Activated CD4-positive, alpha-beta memory T cell treated with anti-CD3 and anti-CD28 coated beads, Interleukin-2, amount 10 ng/mL, durations not matched to agents 7 days and 5 days (primary cell): ENCODE measurements at regions not wholly inside any gene's neighbourhood (a gene's known extent, or its start where the extent isn't known, plus 50 kb on each side); places are given as distances from the start of the nearest gene placed in this dataset.
"Not testable (repeated sequence)": the region's sequence is repeated elsewhere in the genome, so short reads cannot be mapped to it uniquely, and the experiment has no call there.

Experiments
- CTCF ChIA-PET: fragments of 350-600 bp; sonication (Branson Sonifier 250); formaldehyde crosslinking; loops from one replicate; lab custom pipeline; 2021; ENCODE audit warnings: antibody characterized with exemption, inconsistent platforms; lab: Charles Lee
- POLR2A ChIA-PET: fragments of 350-600 bp; sonication (Branson Sonifier 250); formaldehyde crosslinking; loops from one replicate; lab custom pipeline; 2021; ENCODE audit warnings: antibody characterized with exemption; lab: Charles Lee
- DNase-seq: peaks from one replicate; pipeline ENCODE4 v3.0.0-alpha.2; 2020
- H3K27ac Mint-ChIP-seq: one replicate; pipeline ENCODE4 v1.8.0; 2021; ENCODE audit warnings: mild to moderate bottlenecking, mixed read lengths
- H3K27me3 Mint-ChIP-seq: one replicate; pipeline ENCODE4 v1.8.0; 2021; ENCODE audit warnings: mixed read lengths
- H3K36me3 Mint-ChIP-seq: one replicate; pipeline ENCODE4 v1.8.0; 2021; ENCODE audit warnings: low read depth, mixed read lengths
- H3K4me1 Mint-ChIP-seq: one replicate; pipeline ENCODE4 v1.8.0; 2021; ENCODE audit warnings: mixed read lengths
- H3K4me3 Mint-ChIP-seq: one replicate; pipeline ENCODE4 v1.8.0; 2021; ENCODE audit warnings: mild to moderate bottlenecking, mixed read lengths
- H3K9me3 Mint-ChIP-seq: one replicate; pipeline ENCODE4 v1.8.0; 2021; ENCODE audit warnings: mixed read lengths

DNA sequence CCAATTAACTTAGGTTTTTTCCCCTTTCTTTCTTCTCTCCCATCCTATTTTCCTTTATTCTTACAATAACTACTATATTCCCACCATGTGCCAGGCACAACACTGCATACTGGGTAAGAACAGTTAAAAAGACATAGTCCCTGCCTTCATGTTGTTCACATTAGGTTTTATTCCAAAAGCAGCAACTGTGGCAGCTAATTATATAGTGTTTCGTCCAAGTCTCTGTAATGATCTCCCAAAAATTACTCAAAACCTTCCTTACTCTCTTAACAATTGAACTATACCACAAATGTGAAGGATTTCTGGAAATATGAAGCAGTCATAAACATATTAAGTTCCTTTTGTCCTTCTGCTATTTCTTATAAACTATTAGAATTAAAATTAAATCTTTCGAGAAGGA, 184.1 kb upstream of the C11orf58 start:
- H3K4me1 Mint-ChIP-seq: no peaks in the 10 kb centered on the region
- ChIA-PET CTCF (no interaction called here), POLR2A (no interaction called here)
- no peaks in the 10 kb centered on the region for H3K9me3 Mint-ChIP-seq
- no peak overlapping the region for H3K27ac Mint-ChIP-seq
- no peak overlapping the region for H3K4me3 Mint-ChIP-seq
- H3K36me3 Mint-ChIP-seq: no peaks in the 10 kb centered on the region
- no peaks in the 10 kb centered on the region for H3K27me3 Mint-ChIP-seq
- DNase-seq: no peak

DNA sequence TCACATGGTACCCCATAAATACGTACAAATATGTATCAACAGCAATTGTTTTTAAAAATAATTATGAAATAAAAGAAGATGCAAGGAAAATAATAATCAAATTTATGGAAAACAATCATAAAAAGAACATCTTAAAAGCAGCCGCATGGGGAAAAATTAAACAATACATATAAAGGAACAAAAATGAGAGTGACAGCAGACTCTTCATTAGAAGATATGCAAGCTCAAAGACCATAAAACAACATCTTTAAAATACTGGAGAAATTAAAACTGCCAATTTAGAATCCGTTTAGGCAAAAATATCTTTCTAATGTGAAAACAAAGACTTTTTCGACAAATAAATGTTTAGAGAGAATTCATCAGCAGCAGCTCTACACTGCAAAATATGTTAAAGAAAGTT, 190.6 kb upstream of the C11orf58 start:
- no peak for DNase-seq
- H3K27ac Mint-ChIP-seq: no peak overlapping the region
- H3K4me1 Mint-ChIP-seq: no peaks in the 10 kb centered on the region
- ChIA-PET POLR2A (no interaction called here), CTCF (no interaction called here)
- H3K36me3 Mint-ChIP-seq: no peaks in the 10 kb centered on the region
- no peak overlapping the region for H3K4me3 Mint-ChIP-seq
- no peaks in the 10 kb centered on the region for H3K9me3 Mint-ChIP-seq
- no peaks in the 10 kb centered on the region for H3K27me3 Mint-ChIP-seq

- no peak for DNase-seq
- Mint-ChIP-seq H3K9me3 (no peaks in the 10 kb centered on the region), H3K27me3 (no peaks in the 10 kb centered on the region), H3K4me3 (no peak overlapping the region), H3K27ac (no peak overlapping the region), H3K4me1 (no peaks in the 10 kb centered on the region), H3K36me3 (no peaks in the 10 kb centered on the region)
- POLR2A ChIA-PET: no interaction called here
- CTCF ChIA-PET: no interaction called here
Measured at GRCh38 chr11:16543642-16544041, 187.3 kb upstream of the SOX6 start.

- no peaks in the 10 kb centered on the region for H3K27me3 Mint-ChIP-seq
- no peak overlapping the region for H3K4me3 Mint-ChIP-seq
- H3K27ac Mint-ChIP-seq: no peak overlapping the region
- DNase-seq: no peak
- ChIA-PET CTCF (no interaction called here), POLR2A (no interaction called here)
- no peaks in the 10 kb centered on the region for H3K4me1 Mint-ChIP-seq
- no peaks in the 10 kb centered on the region for H3K9me3 Mint-ChIP-seq
- H3K36me3 Mint-ChIP-seq: no peaks in the 10 kb centered on the region
Measured at GRCh38 chr11:16542353-16542752, 186.0 kb upstream of the SOX6 start.

GRCh38 chr11:16536513-16536912, 180.2 kb upstream of the SOX6 start:
- no peak overlapping the region for H3K4me3 Mint-ChIP-seq
- ChIA-PET CTCF (no interaction called here), POLR2A (no interaction called here)
- DNase-seq: no peak
- no peak overlapping the region for H3K27ac Mint-ChIP-seq
- peaks cover 3% of the 10 kb centered on the region for H3K9me3 Mint-ChIP-seq
- no peaks in the 10 kb centered on the region for H3K4me1 Mint-ChIP-seq
- no peaks in the 10 kb centered on the region for H3K36me3 Mint-ChIP-seq
- no peaks in the 10 kb centered on the region for H3K27me3 Mint-ChIP-seq

DNA sequence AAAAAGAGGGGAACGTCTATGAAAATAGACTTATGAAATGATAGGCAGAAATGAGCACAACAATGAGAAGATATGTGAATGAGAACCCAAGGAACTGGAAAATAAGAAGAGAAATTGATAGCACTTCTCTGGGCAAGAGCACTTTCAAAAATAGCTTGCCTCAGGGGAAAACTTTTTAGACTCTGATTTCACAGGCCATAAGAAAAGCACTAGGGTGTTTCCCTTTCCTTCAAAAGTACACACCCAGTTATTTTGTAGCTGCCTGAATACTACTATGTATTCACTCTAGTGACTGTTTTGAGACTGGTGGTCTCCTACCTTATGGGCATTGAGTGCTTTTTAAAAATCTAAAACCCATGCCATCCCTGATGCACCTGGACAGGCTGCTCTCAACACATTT, 172.3 kb upstream of the SOX6 start:
- Mint-ChIP-seq H3K27ac (no peak overlapping the region), H3K9me3 (no peaks in the 10 kb centered on the region), H3K4me1 (no peaks in the 10 kb centered on the region), H3K4me3 (no peak overlapping the region), H3K36me3 (no peaks in the 10 kb centered on the region), H3K27me3 (no peaks in the 10 kb centered on the region)
- CTCF ChIA-PET: no interaction called here
- no peak for DNase-seq
- POLR2A ChIA-PET: no interaction called here

DNA sequence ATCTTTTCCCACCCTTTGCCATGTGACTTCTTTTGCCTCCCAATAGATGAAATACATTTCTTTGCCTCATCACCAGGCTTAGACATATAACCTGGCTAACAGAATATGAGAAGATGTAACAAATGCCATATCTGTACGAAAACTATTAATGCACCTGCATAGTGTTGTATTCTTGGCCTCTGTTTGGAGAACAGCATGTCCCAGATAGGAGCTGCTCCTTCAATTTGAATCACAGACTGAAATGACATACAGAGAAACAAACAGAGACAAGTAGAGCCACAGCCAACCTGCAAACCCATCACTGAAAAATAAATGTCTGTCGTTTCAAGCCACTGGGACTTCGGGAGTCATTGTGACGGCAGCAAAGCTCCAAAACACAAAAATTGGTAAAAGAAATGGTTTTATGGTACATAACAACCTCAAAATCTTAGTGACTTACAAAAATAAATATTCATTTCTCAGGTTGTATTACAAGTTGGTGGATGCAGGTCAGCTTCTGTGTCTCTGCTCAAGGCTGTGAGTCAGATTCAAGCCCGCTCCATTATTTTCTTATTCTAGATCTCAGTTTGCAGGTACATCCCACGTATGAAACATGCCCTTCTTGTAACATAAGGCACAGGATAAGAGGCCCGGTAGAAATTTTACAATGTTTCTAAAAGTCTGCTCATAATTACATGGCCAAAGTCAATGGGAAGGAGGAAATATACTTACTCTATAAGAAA, 171.3 kb upstream of the SOX6 start:
- Mint-ChIP-seq H3K9me3 (peaks cover under 1% of the 10 kb centered on the region), H3K27ac (no peak overlapping the region), H3K36me3 (no peaks in the 10 kb centered on the region), H3K4me1 (no peaks in the 10 kb centered on the region), H3K4me3 (no peak overlapping the region), H3K27me3 (no peaks in the 10 kb centered on the region)
- ChIA-PET CTCF (no interaction called here), POLR2A (no interaction called here)
- no peak for DNase-seq

- H3K4me1 Mint-ChIP-seq: no peaks in the 10 kb centered on the region
- no peak overlapping the region for H3K4me3 Mint-ChIP-seq
- no peak overlapping the region for H3K27ac Mint-ChIP-seq
- H3K27me3 Mint-ChIP-seq: no peaks in the 10 kb centered on the region
- H3K9me3 Mint-ChIP-seq: peaks cover 2% of the 10 kb centered on the region
- DNase-seq: no peak
- H3K36me3 Mint-ChIP-seq: no peaks in the 10 kb centered on the region
- CTCF ChIA-PET: no interaction called here
- POLR2A ChIA-PET: no interaction called here
Measured at GRCh38 chr11:16526947-16527346, 170.6 kb upstream of the SOX6 start.

- CTCF ChIA-PET, H3K36me3 Mint-ChIP-seq, H3K4me1 Mint-ChIP-seq, H3K27me3 Mint-ChIP-seq, H3K9me3 Mint-ChIP-seq, H3K4me3 Mint-ChIP-seq, POLR2A ChIA-PET, DNase-seq, H3K27ac Mint-ChIP-seq: not testable (repeated sequence)
Measured at GRCh38 chr11:16520713-16521112, 164.4 kb upstream of the SOX6 start.

DNA sequence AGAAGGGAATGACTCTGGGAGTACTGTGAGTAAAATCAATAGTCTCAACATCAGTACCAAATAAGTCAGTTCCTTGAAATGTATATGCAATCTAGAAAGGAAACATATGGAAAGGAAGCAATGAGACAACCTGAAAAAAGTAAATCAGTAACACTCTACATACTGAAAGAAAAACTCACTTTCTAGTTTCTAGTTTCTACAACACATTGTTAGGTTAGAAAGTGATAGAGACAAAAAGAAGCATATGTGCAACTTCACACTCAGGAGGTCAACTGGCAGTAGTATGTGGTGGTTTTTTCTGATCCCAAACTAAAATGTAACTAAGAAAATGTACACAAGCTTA, 156.5 kb upstream of the SOX6 start:
- DNase-seq: no peak
- CTCF ChIA-PET: no interaction called here
- Mint-ChIP-seq H3K9me3 (peaks cover 3% of the 10 kb centered on the region), H3K36me3 (no peaks in the 10 kb centered on the region), H3K27ac (no peak overlapping the region), H3K4me1 (no peaks in the 10 kb centered on the region), H3K27me3 (no peaks in the 10 kb centered on the region), H3K4me3 (no peak overlapping the region)
- POLR2A ChIA-PET: no interaction called here

DNA sequence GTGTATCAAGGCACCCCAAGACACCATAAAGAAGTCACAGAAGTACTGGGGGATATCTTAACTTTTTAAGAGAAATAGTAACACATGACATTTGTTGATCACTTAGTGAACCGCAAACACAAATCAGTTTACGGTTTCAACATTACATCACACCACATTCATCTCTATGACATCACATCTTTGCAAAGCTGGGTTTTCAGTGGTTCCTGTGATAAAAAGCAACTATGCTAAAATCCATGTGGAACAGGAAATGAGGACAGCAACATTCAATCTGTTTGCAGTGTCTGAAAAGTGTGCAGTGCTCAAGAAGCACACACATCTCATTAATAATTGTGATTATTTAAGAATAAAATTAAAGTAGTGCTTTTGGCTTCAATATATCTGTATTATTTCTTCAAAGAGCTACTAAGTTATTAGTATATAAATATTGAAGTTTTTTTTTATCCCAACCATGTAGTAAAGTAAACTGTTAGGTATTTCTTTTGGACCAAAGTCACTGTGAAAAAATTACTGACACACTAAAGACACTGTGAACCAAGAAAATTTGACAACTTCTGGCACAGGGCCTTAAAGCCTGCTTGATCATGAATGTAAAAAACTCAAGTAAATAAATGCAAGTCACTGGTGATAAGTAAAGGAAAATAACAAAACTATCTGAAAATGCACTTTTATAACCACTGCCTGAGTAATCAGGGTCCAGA, 156.0 kb upstream of the SOX6 start:
- DNase-seq: no peak
- ChIA-PET POLR2A (no interaction called here), CTCF (no interaction called here)
- H3K9me3 Mint-ChIP-seq: peaks cover 3% of the 10 kb centered on the region
- H3K27me3 Mint-ChIP-seq: no peaks in the 10 kb centered on the region
- H3K36me3 Mint-ChIP-seq: no peaks in the 10 kb centered on the region
- H3K4me1 Mint-ChIP-seq: no peaks in the 10 kb centered on the region
- no peak overlapping the region for H3K4me3 Mint-ChIP-seq
- no peak overlapping the region for H3K27ac Mint-ChIP-seq

DNA sequence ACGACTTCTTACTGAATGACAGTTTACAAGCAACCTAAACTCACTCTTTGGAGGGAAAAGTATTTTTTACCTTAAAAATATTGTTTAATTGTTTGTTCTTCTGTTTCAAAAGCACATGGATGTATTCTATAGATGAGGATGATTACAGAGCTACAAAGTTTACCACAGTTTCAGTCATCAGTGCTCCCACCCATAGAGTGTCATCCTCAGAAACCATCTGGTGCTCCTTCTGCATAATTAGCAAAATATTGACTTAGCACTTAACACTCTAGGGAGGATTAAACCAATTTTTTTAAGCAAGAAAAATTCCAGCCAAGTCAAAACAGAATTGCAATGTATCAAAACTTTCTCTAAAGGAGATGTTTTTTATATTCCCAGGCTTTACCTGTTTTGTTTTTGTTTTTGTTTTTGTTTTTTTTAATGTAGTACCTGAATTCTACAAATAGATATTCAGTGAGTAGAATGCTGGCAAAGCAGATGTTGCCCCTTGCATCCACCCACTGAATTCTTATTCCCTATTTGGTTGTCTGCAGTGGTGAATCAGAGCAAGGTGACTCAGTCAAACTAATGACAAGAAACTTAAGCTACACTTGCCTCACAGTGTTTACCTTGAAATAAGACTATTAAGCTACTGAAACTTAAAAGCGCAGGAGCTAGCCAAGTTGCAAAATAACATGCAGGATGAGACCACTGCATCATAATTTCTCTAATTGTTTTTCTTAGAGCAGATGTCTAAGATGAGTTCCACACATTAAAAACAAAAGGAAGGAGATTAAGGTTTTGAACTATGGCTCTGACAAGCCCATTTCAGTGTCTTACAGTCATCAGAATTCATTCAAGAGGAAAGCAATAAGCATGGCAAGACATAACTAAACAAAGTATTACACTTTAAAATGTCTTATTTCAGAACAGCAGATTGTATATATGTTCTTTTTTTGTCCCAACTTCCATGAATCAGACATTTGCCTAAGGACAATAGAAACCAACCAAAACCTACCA, 155.1 kb upstream of the SOX6 start:
- Mint-ChIP-seq H3K4me1 (no peaks in the 10 kb centered on the region), H3K36me3 (no peaks in the 10 kb centered on the region), H3K27me3 (no peaks in the 10 kb centered on the region), H3K9me3 (peaks cover 5% of the 10 kb centered on the region), H3K27ac (no peak overlapping the region), H3K4me3 (no peak overlapping the region)
- CTCF ChIA-PET: no interaction called here
- POLR2A ChIA-PET: no interaction called here
- DNase-seq: no peak

GRCh38 chr11:16505481-16505880, 149.1 kb upstream of the SOX6 start:
- ChIA-PET POLR2A (no interaction called here), CTCF (no interaction called here)
- H3K27me3 Mint-ChIP-seq: no peaks in the 10 kb centered on the region
- peaks cover 4% of the 10 kb centered on the region for H3K9me3 Mint-ChIP-seq
- no peaks in the 10 kb centered on the region for H3K36me3 Mint-ChIP-seq
- DNase-seq: no peak
- H3K4me1 Mint-ChIP-seq: no peaks in the 10 kb centered on the region
- H3K4me3 Mint-ChIP-seq: no peak overlapping the region
- H3K27ac Mint-ChIP-seq: no peak overlapping the region
